ENCODE measurements at regions not wholly inside any gene's neighbourhood (a gene's known extent, or its start where the extent isn't known, plus 50 kb on each side); places are given as distances from the start of the nearest gene placed in this dataset.

GRCh38 chr7:10779465-10780399 lies 193.9 kb upstream of the PHF14 start:
- no peak for TF ChIP-seq YY1 (tag by site-specific recombination; IDR thresholded peaks at IDR 0.05)
- TF ChIP-seq CTCF (tag by site-specific recombination; IDR thresholded peaks at IDR 0.05), result no peak
- no peak for TF ChIP-seq PRDM4 (tag by site-specific recombination; IDR thresholded peaks at IDR 0.05)
- no peak for TF ChIP-seq HOXD13 (CRISPR knock-in tag; IDR thresholded peaks at IDR 0.05; ENCODE audit: borderline replicate concordance)
- TF ChIP-seq ZSCAN30 (tag by site-specific recombination; IDR thresholded peaks at IDR 0.05), result no peak
- no peak for TF ChIP-seq ZNF48 (tag by site-specific recombination; IDR thresholded peaks at IDR 0.05)
- no peak for TF ChIP-seq ZFP41 (tag by site-specific recombination; IDR thresholded peaks at IDR 0.05; ENCODE audit: borderline replicate concordance)
- TF ChIP-seq REST (tag by site-specific recombination; IDR thresholded peaks at IDR 0.05), result no peak

All from HEK293 (cell line).